ENCODE measurements at regions not wholly inside any gene's neighbourhood (a gene's known extent, or its start where the extent isn't known, plus 50 kb on each side); places are given as distances from the start of the nearest gene placed in this dataset.

DNA sequence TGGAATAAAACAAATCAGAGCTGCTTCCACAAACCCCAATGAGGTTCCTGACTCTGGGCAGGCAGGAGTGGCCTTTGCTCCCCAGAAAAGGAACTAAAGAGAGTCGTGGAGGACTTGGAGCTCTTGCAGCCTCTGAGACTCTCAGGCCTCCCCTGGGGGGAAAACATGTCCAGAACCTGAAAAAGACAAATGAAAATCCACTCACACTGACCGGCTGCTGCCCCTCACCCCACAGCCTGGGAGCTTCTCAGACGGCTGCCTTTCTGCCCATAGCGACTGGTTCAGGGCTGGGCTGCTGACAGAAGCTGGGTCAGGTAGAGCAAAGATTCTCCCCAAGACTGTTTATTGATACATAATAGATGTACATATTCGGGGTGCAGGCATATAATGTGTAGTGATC lies 356.0 kb downstream of the ADGRD1 start:
- TF ChIP-seq, protein P1, sequence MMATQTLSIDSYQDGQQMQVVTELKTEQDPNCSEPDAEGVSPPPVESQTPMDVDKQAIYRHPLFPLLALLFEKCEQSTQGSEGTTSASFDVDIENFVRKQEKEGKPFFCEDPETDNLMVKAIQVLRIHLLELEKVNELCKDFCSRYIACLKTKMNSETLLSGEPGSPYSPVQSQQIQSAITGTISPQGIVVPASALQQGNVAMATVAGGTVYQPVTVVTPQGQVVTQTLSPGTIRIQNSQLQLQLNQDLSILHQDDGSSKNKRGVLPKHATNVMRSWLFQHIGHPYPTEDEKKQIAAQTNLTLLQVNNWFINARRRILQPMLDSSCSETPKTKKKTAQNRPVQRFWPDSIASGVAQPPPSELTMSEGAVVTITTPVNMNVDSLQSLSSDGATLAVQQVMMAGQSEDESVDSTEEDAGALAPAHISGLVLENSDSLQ (IDR thresholded peaks at IDR 0.05) = no peak
- no peak for TF ChIP-seq SP1 (IDR thresholded peaks at IDR 0.05)
- TF ChIP-seq FOXK2 (IDR thresholded peaks at IDR 0.05) = no peak
- TF ChIP-seq SUZ12 (IDR thresholded peaks at IDR 0.05) = no peak
- no peak for TF ChIP-seq L3MBTL2 (conservative IDR thresholded peaks at IDR 0.05)
- TF ChIP-seq ELF4 (IDR thresholded peaks at IDR 0.05) = no peak
- TF ChIP-seq ARNT (IDR thresholded peaks at IDR 0.05) = no peak
- TF ChIP-seq BHLHE40 (IDR thresholded peaks at IDR 0.05; ENCODE audit: borderline replicate concordance) = no peak
- no peak for TF ChIP-seq ZNF384 (IDR thresholded peaks at IDR 0.05)
- no peak for TF ChIP-seq TARDBP (IDR thresholded peaks at IDR 0.05)
- no peak for TF ChIP-seq FOXA1 (IDR thresholded peaks at IDR 0.05)
- TF ChIP-seq FOXM1 (IDR thresholded peaks at IDR 0.05; ENCODE audit: borderline replicate concordance) = no peak
- no peak for TF ChIP-seq LEF1 (IDR thresholded peaks at IDR 0.05; ENCODE audit: borderline replicate concordance)
- TF ChIP-seq CTBP1 (IDR thresholded peaks at IDR 0.05; ENCODE audit: borderline replicate concordance) = no peak
